ENCODE measurements at regions not wholly inside any gene's neighbourhood (a gene's known extent, or its start where the extent isn't known, plus 50 kb on each side); places are given as distances from the start of the nearest gene placed in this dataset.

GRCh38 chr13:65633806-65634205 lies 1596.3 kb downstream of the PCDH9 start:
- Histone ChIP-seq H3K4me1 (ENCODE audit: control insufficient read depth, extremely low read depth, insufficient read depth, low read length) (no peaks in the 10 kb centered on the region), H3K4me3 (replicated peaks in 1 of 3; ENCODE audit: insufficient read depth in 1 of 3, low read depth in 1 of 3, low read length in 3 of 3) (no peak overlapping the region), H3K9me1 (replicated peaks; ENCODE audit: control insufficient read depth, extremely low read depth, insufficient read depth, low read length) (no peaks in the 10 kb centered on the region), H3K27me3 (ENCODE audit: control insufficient read depth in 2 of 2, insufficient read depth in 2 of 2, low read length in 2 of 2) (no peaks in the 10 kb centered on the region), H3K4me2 (ENCODE audit: insufficient read depth, low read length) (no peak overlapping the region), H2AFZ (ENCODE audit: low read depth, low read length) (no peak overlapping the region), H3K36me3 (ENCODE audit: control insufficient read depth in 2 of 2, extremely low read depth in 1 of 2, insufficient read depth in 2 of 2, low read length in 2 of 2) (no peaks in the 10 kb centered on the region), H4K20me1 (replicated peaks; ENCODE audit: control insufficient read depth, extremely low read depth, insufficient read depth, low read length) (no peaks in the 10 kb centered on the region), H3K9ac (replicated peaks; ENCODE audit: extremely low read depth, insufficient read depth, low read length) (no peak overlapping the region), H3K79me2 (ENCODE audit: control insufficient read depth, insufficient read depth, low read length) (no peaks in the 10 kb centered on the region), H3K27ac (ENCODE audit: insufficient read depth, low read depth, low read length) (no peak overlapping the region), H3K9me3 (replicated peaks; ENCODE audit: control insufficient read depth, insufficient read depth, low read length) (no peaks in the 10 kb centered on the region)
- CTCF ChIA-PET, result no interaction called here
- POLR2A ChIA-PET, result no interaction called here
- dilution Hi-C loops (cut with MboI; ENCODE audit: extremely low pct_ligation_motif_present, low sequenced_read_pairs) (no loop called here), intact Hi-C loops (cut with micrococcal nuclease) (no loop called here)
- TF ChIP-seq MAX (IDR thresholded peaks at IDR 0.05; ENCODE audit: insufficient read depth, insufficient read length) (no peak), POLR2A (IDR thresholded peaks at IDR 0.05; ENCODE audit: low read depth, low read length) (no peak), GATA2 (IDR thresholded peaks at IDR 0.05; ENCODE audit: insufficient read depth, insufficient read length, low read depth, low read length) (no peak), MYC (IDR thresholded peaks at IDR 0.05; ENCODE audit: low read depth, low read length) (no peak), CTCF (IDR thresholded peaks at IDR 0.05; ENCODE audit: extremely low read depth in 1 of 2, insufficient read depth in 1 of 2, low read depth in 1 of 2, low read length in 2 of 2) (no peak), POLR2AphosphoS5 (IDR thresholded peaks at IDR 0.05; ENCODE audit: insufficient read depth, low read depth, low read length) (no peak), FOS (IDR thresholded peaks at IDR 0.05; ENCODE audit: borderline replicate concordance, insufficient read depth, low read length) (no peak), EZH2 (IDR thresholded peaks at IDR 0.05; ENCODE audit: borderline replicate concordance, low read depth, low read length, severe bottlenecking) (no peak), JUN (IDR thresholded peaks at IDR 0.05; ENCODE audit: borderline replicate concordance, insufficient read depth, insufficient read length, low read depth) (no peak)
- no TSS peak for BruUV-seq (replicated peaks)
- DNase-seq (ENCODE audit: low read depth, low spot score) (no peak), FAIRE-seq (no peak)

Measured in endothelial cell of umbilical vein (primary cell).